ENCODE measurements at regions not wholly inside any gene's neighbourhood (a gene's known extent, or its start where the extent isn't known, plus 50 kb on each side); places are given as distances from the start of the nearest gene placed in this dataset.
A peak's percentile ranks its signal among the peaks of the same experiment; 100 is the strongest.

DNA sequence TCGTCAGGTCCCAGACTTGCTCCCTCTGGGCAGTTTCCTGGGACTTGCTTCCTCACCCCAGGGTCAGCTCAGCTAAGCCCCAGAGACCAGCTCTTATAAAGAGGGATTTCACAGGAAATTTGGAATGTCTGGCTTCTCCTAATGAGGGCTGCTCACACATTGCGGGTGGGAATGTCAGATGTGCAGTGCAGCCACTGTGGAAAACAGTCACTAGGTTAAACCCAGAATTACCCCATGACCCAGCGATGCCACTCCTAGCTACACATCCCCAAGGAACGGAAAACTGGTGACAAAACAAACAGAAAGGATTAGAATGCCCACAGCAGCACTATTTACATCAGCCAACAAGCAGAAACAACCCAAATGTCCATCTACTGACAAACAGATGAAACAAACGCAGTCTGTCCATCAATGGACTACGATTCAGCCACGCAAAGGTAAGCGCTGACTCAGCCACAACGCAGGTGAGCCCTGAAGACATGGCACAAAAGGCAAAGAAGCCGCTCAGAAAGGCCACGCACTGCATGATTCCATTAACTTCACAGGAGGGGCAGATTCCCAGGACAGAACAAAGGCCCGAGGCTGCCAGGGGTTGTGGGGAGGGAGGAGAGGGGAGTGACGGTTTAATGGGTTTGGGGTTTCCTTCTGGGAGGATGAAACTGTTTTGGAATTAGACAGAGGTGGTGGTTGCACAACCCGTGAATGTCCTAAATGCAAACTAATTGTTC, 63.0 kb downstream of the NCOR2 start:
- DNase-seq: no peak

- DNase-seq: no peak
Observed at GRCh38 chr12:124503305-124503704, 64.1 kb downstream of the NCOR2 start.

- no peak for DNase-seq
Observed at GRCh38 chr12:124502379-124502778, 65.0 kb downstream of the NCOR2 start.

DNA sequence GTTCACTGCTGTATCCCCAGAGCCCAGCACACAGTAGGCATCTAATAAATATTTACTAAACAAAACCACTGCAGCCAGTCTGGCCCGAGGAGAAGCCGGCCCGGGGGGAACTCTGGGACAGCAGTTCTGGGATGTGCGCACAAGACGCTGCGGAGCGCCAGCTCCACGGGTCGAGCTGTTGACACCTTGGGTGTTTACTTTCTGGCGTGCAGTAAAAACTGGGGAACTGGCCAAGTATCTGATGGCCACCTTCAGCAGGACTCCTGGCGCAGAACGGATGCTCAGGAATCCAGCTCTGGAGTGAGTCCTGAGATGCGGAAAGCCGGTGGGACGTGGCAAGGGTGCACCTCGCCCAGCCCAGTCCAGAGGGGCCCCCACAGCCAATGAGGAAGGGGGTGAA, 65.6 kb downstream of the NCOR2 start:
- DNase-seq: no peak

- no peak for DNase-seq
Observed at GRCh38 chr12:124501112-124501561, 66.3 kb downstream of the NCOR2 start.

- no peak for DNase-seq
Observed at GRCh38 chr12:124499898-124500244, 67.5 kb downstream of the NCOR2 start.

DNA sequence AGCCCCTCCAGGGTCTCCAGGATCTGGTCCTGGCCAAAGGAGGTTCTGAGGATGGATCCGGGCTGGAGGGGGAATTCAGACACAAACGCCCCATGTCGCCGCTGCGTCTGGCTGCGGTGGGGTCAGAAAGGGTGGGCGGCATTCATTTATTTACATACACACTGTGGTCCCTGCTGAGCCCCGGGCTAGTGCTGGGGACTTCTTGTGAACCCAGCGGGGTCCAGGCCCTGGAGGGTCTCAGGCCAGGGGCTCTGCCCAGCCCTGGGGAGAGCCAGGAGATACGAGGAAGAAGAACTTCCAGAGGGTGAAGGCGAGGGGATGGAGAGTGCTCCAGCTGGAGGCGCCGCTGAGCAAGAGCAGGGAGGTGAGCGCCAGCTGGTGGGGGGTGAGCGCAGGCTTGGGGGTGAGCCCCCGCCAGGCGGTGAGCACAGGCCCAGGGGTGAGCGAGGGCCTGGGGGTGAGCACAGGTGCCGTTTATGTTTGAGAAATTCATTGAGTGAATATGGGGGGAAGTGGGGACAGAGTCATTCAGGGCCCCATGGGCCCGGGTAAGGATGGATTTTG, 68.1 kb downstream of the NCOR2 start:
- no peak for DNase-seq

DNA sequence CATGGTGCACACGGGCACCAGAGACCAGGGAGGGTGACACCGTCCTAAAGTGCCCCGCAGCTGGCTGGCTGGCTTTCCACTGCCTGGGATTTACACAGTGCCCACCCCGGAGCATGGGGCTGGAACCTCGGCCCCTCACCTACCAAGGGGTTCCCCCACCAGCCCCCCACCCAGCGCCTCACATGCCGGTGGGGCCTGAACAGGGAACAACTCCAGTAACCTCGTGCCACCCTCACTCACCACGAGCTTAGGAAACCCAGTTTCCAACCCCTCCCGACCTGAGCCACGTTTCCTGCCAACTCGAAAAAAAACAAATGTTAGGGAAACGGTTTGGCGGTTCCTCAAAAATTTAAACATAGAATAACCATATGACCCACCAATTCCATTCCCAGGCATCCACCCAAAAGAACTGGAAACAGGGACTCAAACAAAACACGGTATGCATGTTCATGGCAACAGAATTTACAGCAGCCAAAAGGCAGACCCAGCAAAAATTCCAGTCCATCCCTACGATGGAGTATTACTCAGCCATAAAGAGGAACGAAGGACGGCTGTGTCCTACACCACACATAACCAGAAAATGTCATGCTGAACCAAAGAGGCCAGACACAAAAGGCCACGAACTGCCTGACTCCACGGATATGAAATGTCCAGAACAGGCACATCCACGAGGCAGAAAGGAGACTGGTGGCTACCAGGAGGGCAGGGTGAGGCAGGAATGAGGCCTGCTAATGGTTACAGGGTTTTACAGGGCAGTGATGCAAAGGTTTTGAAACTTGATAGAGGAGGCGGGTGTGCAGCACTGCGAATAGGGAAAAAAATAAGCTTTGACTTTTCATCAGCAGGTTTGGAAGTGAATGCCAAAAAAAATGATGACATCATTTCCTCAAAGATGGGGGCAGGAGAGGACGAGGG, 68.9 kb downstream of the NCOR2 start:
- DNase-seq: no peak

DNA sequence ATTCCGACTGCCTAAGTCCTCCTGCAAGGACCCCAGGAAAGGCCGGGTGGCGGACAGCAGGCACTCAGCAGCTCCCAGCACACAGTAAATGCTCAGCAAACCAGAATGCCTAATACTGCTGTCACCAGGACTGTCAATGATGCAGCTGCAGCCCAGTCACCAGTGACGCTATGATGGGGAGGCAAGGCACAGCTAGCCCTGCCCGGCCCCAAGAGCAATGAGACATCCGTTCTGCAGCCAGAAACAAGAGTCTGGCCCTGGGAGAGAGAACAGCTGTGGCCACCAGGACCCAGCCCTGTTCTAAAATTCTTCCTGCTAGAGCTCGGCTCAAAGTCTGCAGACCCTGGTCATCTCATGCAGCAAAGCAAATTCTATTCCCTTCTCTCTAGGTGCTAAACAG, 69.8 kb downstream of the NCOR2 start:
- DNase-seq: no peak

DNA sequence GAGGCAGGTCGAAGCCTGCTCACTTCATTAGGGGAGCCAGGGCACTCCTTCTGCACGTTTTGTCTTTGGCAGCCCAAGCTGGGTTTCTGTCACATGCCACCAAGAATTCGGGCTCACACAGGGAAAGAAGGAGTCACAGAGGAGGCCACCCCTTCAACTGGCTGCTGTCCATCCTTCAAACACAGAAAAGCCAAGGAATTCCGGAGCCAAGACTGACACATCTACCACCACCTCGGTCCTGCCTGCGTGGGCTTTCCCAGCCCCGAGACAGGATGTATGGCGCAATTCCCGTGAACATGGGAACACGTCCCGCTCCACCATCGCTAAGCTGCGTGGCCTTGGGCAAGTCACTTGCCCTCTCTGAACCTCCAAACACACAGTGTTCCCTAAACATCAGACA, 70.4 kb downstream of the NCOR2 start:
- no peak for DNase-seq

- DNase-seq: no peak
Observed at GRCh38 chr12:124496584-124496983, 70.8 kb downstream of the NCOR2 start.

DNA sequence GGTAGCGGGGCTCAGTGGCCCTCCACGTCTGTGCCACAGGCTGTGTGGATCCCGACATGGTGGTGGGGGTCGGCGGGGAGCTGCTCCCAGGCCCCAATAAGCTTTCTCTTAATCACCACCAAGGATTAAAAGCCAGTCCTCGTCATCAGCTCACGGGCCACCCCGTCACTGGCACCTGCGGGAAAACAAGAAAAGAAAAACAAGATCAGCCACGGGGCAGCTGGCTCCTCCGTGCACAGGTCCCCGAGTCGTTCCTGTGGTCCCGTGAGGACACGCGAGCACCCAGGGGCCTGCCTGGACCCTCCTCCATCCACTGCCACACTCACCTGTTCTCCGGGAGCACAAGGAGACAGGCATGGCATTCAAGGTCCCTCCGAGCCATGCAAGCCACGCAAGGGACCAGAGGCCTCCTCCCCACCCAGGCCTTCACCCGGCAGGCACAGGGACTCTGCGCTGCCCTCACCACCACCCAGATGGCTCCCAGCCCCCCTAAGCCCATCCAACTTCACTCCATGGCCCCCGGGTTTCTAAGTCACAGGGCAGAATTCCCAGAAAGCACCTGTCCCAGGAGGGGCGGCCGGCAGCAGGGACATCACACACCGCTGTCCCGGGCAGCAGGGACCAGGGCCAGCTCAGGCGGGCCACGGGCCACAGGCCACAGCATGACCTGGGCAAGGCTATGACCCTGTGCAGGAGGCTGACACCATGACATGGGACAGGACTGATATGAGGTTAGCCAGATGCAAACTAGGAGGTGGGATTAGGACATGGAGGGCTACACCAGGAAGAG, 72.0 kb downstream of the NCOR2 start:
- no peak for DNase-seq

DNA sequence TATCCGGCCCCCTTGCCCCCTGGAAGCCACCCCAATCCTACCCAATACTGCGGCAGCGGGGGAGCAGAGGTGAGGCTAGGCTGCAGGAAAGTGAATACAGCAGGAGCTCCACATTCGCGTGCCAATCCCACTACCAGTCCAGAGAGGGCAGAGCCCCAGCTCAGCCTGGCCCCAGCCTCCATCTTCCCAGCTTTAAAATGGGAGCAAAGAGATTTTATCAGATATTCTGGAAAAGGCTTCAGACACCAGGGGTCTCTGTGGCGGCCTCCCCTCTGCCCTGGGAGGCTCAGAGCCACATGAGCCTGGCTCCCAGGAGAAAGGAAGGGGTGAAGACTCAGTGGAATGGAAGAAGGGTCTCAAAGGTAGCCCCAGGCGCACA, 72.7 kb downstream of the NCOR2 start:
- DNase-seq: no peak

DNA sequence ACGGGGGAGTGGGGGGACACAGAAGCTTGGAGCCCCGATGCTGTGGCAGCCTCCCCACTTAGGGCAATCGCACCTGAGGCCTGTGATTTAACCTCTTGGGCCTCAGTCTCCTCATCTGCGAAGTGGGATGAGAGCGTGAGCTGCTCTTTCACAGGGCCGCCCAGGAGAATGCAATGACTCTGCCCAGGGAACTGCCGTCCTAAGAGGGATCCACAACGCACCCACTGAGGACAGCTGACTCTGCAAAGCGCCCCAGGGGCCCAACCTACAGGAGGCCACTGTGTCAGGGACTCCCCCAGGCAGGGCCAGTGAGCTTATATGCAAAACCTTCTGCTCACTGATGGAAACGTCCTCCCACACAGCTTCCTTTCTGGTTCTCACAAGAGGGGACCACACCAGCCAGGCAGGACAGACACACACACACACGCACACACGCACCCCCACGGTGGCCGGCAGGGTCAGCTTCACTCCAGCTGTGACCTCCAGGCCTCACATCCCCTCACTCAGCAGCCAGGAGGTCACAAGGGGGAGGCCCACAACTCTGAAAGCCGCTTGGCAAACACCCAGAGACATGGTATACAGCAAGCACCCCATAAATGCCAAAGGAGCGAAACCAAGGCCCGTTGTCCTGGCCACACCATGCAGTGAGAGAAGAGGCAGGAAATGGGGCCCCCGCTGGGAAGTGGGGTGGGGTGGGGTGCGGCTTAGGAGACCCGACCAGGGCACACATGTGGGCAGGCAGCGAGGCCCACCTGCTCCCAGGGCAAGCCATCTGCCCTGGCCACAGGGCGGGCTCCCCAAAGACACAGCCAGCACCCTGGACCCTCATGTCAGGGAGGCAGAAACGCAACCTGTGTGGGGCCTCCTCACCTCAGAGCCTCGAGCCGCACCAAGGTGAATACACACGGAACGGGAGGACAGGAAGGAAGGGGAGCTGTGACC, 73.3 kb downstream of the NCOR2 start:
- DNase-seq: peak; percentile 41

DNA sequence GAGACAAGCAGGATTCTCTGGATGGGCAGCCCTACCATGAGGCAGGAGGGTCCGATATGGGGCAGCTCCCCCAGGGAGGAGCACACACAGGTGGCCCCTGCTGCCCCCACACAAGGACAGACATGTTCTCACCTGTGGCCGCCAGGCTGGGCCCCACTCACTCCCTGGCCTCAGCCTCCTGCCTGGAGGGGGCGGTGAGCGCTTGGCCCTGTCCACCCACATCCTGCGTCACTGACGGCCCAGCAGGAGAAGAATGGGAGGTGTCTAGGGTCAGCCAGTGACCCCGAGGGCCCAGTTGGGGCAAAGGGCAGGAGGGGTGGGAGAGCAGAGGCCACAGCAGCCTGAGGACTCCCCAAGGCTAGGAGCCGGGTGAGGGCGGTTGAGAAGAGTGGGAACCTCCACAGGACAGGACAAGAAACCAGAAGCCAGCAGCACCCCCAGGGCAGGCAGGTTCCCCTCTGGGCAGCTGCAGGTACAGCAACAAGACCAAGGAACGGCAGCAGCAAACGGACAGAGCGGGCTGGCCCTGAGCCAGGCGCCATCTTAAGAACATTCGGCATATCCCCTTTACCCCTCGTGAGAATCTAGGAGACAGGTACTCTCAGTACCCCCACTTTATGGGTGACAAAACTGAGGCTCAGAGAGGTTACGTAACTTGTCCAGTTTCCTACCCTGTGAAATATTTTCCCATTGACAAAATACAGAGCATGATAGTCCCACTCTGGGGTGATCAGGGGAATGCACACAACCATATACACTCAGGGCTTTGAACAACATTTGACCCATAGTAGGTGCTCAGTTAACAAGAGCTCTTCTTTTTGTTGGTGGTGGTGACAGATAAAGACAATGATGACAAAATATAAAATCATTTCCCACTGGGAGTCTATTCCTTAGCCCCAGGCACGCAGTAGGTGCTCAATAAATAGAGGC, 74.3 kb downstream of the NCOR2 start:
- no peak for DNase-seq

DNA sequence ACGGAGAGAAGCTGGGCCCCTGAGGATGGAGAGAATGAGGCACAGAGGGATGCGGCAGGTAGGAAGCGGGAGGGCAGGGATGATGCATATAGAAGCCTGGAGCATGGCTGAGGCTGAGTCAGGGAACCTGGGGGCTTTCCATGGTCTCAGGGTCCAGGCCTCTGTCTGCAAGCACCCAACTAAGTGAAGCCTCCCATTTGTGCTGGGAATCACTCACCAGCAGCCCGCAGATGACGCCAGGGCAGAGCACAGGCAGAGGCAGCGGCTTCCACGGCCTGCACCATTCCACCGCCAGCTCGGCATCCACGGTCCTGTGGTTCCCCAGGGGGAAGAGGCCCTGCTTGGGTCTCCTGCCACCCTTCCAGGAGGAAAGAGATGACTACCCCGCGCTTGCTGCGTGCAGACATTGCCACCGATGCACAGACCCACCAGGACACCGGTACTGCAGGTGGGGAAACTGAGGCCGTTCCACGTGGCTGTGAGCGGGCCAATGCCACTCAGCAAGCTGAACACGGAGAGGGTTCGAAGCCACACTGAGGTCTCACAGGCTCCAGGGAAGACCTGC, 75.5 kb downstream of the NCOR2 start:
- no peak for DNase-seq

- DNase-seq: no peak
Observed at GRCh38 chr12:124491310-124491709, 76.1 kb downstream of the NCOR2 start.

- no peak for DNase-seq
Observed at GRCh38 chr12:124490584-124491305, 76.7 kb downstream of the NCOR2 start.

GRCh38 chr12:124489915-124490583, 77.4 kb downstream of the NCOR2 start:
- no peak for DNase-seq

Measured in stimulated activated CD4-positive, alpha-beta T cell treated with anti-CD3 and anti-CD28 coated beads, Interleukin-4, amount 100 ng/mL, for 1 hour (primary cell).